ENCODE measurements at regions not wholly inside any gene's neighbourhood (a gene's known extent, or its start where the extent isn't known, plus 50 kb on each side); places are given as distances from the start of the nearest gene placed in this dataset.

DNA sequence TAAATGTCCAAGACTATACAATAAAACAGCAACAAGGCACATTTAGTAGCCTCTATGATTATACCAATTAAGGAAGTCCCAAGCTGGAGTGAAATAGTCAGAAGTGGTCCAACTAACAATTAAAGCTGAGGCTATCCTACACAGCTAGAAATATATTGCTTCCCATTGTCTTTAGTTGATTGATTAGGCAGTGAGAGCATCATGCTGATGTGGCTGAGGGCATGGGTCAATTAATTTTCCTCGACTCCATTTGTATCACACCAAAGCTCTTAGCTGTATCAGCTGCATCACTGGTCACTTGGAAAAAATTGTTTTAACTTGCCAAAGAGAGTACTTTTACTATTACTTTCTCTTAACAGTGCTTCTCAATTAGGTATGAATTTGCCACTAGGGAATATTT, 328.7 kb upstream of the NT5E start:
- H3K18ac ChIP-seq (ENCODE audit: low read depth, low read length), result no peak overlapping the region
- H3K79me1 ChIP-seq (ENCODE audit: low read depth in 1 of 2, low read length in 2 of 2), result no peaks in the 10 kb centered on the region
- no peak overlapping the region for H2BK5ac ChIP-seq (ENCODE audit: low read depth, low read length, poor library complexity, severe bottlenecking)
- no peak overlapping the region for H2BK120ac ChIP-seq (ENCODE audit: low read depth, low read length)
- no CpG with 5 or more reads among the region's 1 CpG for WGBS, 2 experiments (ENCODE audit: extremely low coverage in 2 of 2, insufficient read length in 1 of 2)
- H4K91ac ChIP-seq (ENCODE audit: insufficient read depth, low read depth, low read length), result no peak overlapping the region
- dilution Hi-C loops (cut with HindIII; ENCODE audit: low sequenced_read_pairs, unreplicated experiment) (no loop called here), in situ Hi-C loops (cut with MboI; ENCODE audit: low sequenced_read_pairs) (no loop called here), intact Hi-C loops (cut with micrococcal nuclease) (loop anchor here (10.0 kb wide), 1 partner anchor 696 kb away; no protein-coding TSS in a partner anchor)
- H3K9me1 ChIP-seq (ENCODE audit: insufficient read depth, low read length), result no peaks in the 10 kb centered on the region
- no peaks in the 10 kb centered on the region for H3K36me3 ChIP-seq (ENCODE audit: control insufficient read depth, insufficient read depth, low read length)
- ATAC-seq (ENCODE audit: low read depth), result no peak
- no peak overlapping the region for H4K5ac ChIP-seq (ENCODE audit: low read depth, low read length)
- TF ChIP-seq SMC3 (IDR thresholded peaks at IDR 0.05; ENCODE audit: low read depth, low read length) (no peak), CHD1 (IDR thresholded peaks at IDR 0.05; ENCODE audit: low read depth, low read length) (no peak), MXI1 (IDR thresholded peaks at IDR 0.05; ENCODE audit: borderline replicate concordance, low read depth, low read length) (no peak), MAFK (IDR thresholded peaks at IDR 0.05; ENCODE audit: low read depth, low read length) (no peak), NFE2L2 (IDR thresholded peaks at IDR 0.05; ENCODE audit: low read depth, low read length) (no peak), RCOR1 (IDR thresholded peaks at IDR 0.05; ENCODE audit: insufficient replicate concordance, low read length) (no peak), RAD21 (IDR thresholded peaks at IDR 0.05; ENCODE audit: low read length) (no peak), BHLHE40 (IDR thresholded peaks at IDR 0.05; ENCODE audit: low read depth, low read length) (no peak), FOS (IDR thresholded peaks at IDR 0.05; ENCODE audit: low read depth, low read length) (no peak)
- TF ChIP-seq, protein P1, sequence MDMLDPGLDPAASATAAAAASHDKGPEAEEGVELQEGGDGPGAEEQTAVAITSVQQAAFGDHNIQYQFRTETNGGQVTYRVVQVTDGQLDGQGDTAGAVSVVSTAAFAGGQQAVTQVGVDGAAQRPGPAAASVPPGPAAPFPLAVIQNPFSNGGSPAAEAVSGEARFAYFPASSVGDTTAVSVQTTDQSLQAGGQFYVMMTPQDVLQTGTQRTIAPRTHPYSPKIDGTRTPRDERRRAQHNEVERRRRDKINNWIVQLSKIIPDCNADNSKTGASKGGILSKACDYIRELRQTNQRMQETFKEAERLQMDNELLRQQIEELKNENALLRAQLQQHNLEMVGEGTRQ (IDR thresholded peaks at IDR 0.05; ENCODE audit: low read depth, low read length), result no peak
- H3K4me1 ChIP-seq (ENCODE audit: control insufficient read depth, insufficient read depth, low read length), result no peaks in the 10 kb centered on the region
- no peak overlapping the region for H3K14ac ChIP-seq (replicated peaks; ENCODE audit: low read depth, low read length)
- no peak overlapping the region for H3K4me3 ChIP-seq (ENCODE audit: insufficient read depth, low read depth, low read length)
- no peak overlapping the region for H2AK9ac ChIP-seq (replicated peaks; ENCODE audit: low read depth, low read length, poor library complexity)
- H4K8ac ChIP-seq (ENCODE audit: low read depth in 2 of 2, low read length in 2 of 2), result no peak overlapping the region
- ChIA-PET CTCF (no interaction called here), POLR2A (ENCODE audit: unreplicated experiment) (no interaction called here)
- no peaks in the 10 kb centered on the region for H3K27me3 ChIP-seq (ENCODE audit: control insufficient read depth, insufficient read depth, low read length)
- DNase-seq, result no peak
- no peaks in the 10 kb centered on the region for H3K9me3 ChIP-seq (ENCODE audit: control insufficient read depth, insufficient read depth, low read length)
- no peak overlapping the region for H3K23ac ChIP-seq (ENCODE audit: low read depth, low read length)
- no peak overlapping the region for H2AK5ac ChIP-seq (ENCODE audit: low read depth, low read length)
- H2BK15ac ChIP-seq (ENCODE audit: low read depth, low read length), result no peak overlapping the region
- H3K56ac ChIP-seq (ENCODE audit: extremely low read depth, insufficient read depth, low read length), result no peak overlapping the region
- no TSS peak for BruUV-seq (replicated peaks)
- no peak overlapping the region for H3K4ac ChIP-seq (ENCODE audit: low read depth, low read length)
- H4K20me1 ChIP-seq (ENCODE audit: insufficient read depth, low read length), result no peaks in the 10 kb centered on the region
- H3K27ac ChIP-seq (ENCODE audit: insufficient read depth, low read length), result no peak overlapping the region
- no peak overlapping the region for H3K4me2 ChIP-seq (ENCODE audit: low read depth, low read length)
- H2AFZ ChIP-seq (replicated peaks; ENCODE audit: low read length, poor library complexity), result no peak overlapping the region
- no peak overlapping the region for H3K9ac ChIP-seq (ENCODE audit: low read depth, low read length)
- H2BK20ac ChIP-seq (ENCODE audit: low read depth, low read length), result no peak overlapping the region

Measured in IMR-90 (cell line).